Adrenal gland (tissue), 5 donors: ENCODE measurements at regions not wholly inside any gene's neighbourhood (a gene's known extent, or its start where the extent isn't known, plus 50 kb on each side); places are given as distances from the start of the nearest gene placed in this dataset.

ENCODE experiments used
- CTCF ChIP-seq, 6 experiments: fragments of 450-650 bp in 4 of 6; fragments of 200-600 bp in 2 of 6; sonication (generic) in 1 of 6; IDR thresholded peaks; 1 replicate in 5 of 6; 2 replicates in 1 of 6; pipeline versions ENCODE4 v1.5.1 to v1.8.0; 2016 to 2021; ENCODE audit warnings: antibody characterized with exemption in 6 of 6, mild to moderate bottlenecking in 2 of 6, moderate library complexity in 1 of 6
- POLR2A ChIP-seq, 2 donors: fragments of 450-650 bp; IDR thresholded peaks; one replicate each; pipeline ENCODE4 v1.6.1; 2017; ENCODE audit warnings: antibody characterized with exemption in 2 of 2, mild to moderate bottlenecking in 2 of 2, moderate library complexity in 1 of 2
- donor health status: DM: no; HTN: no; CAD: no.

GRCh38 chr1:101330427-101331130 lies 93.8 kb downstream of the S1PR1 start:
- no peak for TF ChIP-seq POLR2A (IDR thresholded peaks at IDR 0.05)
- no peak for TF ChIP-seq CTCF (IDR thresholded peaks at IDR 0.05)
